Esophagus squamous epithelium (tissue), 5 donors: ENCODE measurements at regions not wholly inside any gene's neighbourhood (a gene's known extent, or its start where the extent isn't known, plus 50 kb on each side); places are given as distances from the start of the nearest gene placed in this dataset.

ENCODE experiments used
- DNase-seq: peaks from one replicate; lab custom pipeline; 2025; lab: John Stamatoyannopoulos, UW
- H3K27ac ChIP-seq, 4 donors: fragments of 200-600 bp; sonication (generic); one replicate each; pipeline ENCODE4 v1.5.1; 2016 to 2019; ENCODE audit warnings: mild to moderate bottlenecking in 1 of 4
- H3K27me3 ChIP-seq, 4 donors: fragments of 200-600 bp; sonication (generic); 1 replicate in 3 of 4; 2 replicates in 1 of 4; pipeline versions ENCODE4 v1.5.1 to v1.6.0; 2017 to 2021; ENCODE audit warnings: antibody characterized with exemption in 1 of 4
- H3K36me3 ChIP-seq, 3 donors: fragments of 200-600 bp; sonication (generic); one replicate each; pipeline ENCODE4 v1.5.1; 2016 to 2019
- H3K4me1 ChIP-seq, 3 donors: fragments of 200-600 bp; sonication (generic); one replicate each; pipeline ENCODE4 v1.5.1; 2017 to 2019
- H3K4me3 ChIP-seq, 4 donors: fragments of 200-600 bp; sonication (generic); 1 replicate in 3 of 4; 2 replicates in 1 of 4; pipeline ENCODE4 v1.5.1; 2016 to 2019; ENCODE audit warnings: mild to moderate bottlenecking in 2 of 4, moderate library complexity in 1 of 4
- H3K9me3 ChIP-seq, 3 donors: fragments of 200-600 bp; sonication (generic); one replicate each; pipeline ENCODE4 v1.5.1; 2016 to 2019
- POLR2A ChIP-seq, 4 donors: fragments of 450-650 bp; IDR thresholded peaks; one replicate each; pipeline ENCODE4 v1.6.1; 2017; ENCODE audit warnings: antibody characterized with exemption in 4 of 4, mild to moderate bottlenecking in 4 of 4, moderate library complexity in 3 of 4
- WGBS, 2 donors: methylation state at CpG; one replicate each; pipeline ENCODE4 v1.1.5; 2018; 5-methylcytosine and 5-hydroxymethylcytosine counted together
- intact Hi-C: fragments of 100-400 bp; cut with DNase I; formaldehyde crosslinking; loops from one replicate; pipeline ENCODE4 v1.15.0; 2022
- TF ChIP-seq, protein P1 (sequence below), 6 experiments: fragments of 450-650 bp in 4 of 6; fragments of 200-600 bp in 2 of 6; sonication (generic) in 2 of 6; IDR thresholded peaks; one replicate each; pipeline ENCODE4 v1.5.1; 2016 to 2019; ENCODE audit warnings: antibody characterized with exemption in 6 of 6, mild to moderate bottlenecking in 4 of 6, moderate library complexity in 4 of 6
- donor health status: DM: yes; HTN: yes; CAD: no.

DNA sequence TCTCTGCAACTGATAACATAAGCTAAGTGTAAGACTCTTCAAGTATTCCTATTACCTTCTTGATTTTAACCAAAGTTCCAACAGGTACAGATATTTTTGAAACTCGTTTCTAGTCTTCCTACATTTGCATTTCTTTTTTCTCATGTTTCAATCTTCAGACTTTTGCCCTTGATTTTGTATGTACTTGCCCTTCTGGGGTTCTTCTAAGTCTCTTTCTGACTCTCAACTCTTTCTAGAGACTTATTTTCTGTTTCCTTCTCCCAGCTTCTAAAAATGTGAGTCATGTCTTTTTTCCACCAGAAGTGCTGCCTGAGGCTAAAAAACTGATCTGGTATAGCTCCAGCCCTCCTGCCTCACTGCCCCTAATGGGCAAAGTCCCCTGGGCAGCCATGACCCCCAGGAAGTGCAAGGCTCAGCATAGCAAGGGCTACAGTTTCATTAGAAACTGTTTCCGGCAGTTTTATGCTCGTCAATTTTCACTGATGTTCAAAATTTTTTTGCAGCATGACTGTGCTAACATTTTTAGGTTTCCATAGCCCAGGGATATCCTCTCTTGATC, 265.9 kb downstream of the SEC16B start:
- H3K9me3 ChIP-seq, result no peaks in the 10 kb centered on the region
- intact Hi-C loops, result no loop called here
- no peaks in the 10 kb centered on the region for H3K36me3 ChIP-seq
- H3K4me3 ChIP-seq, result no peak overlapping the region
- no peak overlapping the region for H3K27ac ChIP-seq
- no peaks in the 10 kb centered on the region for H3K27me3 ChIP-seq
- TF ChIP-seq POLR2A (IDR thresholded peaks at IDR 0.05), result no peak
- TF ChIP-seq, protein P1, sequence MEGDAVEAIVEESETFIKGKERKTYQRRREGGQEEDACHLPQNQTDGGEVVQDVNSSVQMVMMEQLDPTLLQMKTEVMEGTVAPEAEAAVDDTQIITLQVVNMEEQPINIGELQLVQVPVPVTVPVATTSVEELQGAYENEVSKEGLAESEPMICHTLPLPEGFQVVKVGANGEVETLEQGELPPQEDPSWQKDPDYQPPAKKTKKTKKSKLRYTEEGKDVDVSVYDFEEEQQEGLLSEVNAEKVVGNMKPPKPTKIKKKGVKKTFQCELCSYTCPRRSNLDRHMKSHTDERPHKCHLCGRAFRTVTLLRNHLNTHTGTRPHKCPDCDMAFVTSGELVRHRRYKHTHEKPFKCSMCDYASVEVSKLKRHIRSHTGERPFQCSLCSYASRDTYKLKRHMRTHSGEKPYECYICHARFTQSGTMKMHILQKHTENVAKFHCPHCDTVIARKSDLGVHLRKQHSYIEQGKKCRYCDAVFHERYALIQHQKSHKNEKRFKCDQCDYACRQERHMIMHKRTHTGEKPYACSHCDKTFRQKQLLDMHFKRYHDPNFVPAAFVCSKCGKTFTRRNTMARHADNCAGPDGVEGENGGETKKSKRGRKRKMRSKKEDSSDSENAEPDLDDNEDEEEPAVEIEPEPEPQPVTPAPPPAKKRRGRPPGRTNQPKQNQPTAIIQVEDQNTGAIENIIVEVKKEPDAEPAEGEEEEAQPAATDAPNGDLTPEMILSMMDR (IDR thresholded peaks at IDR 0.05), result no peak
- WGBS, 2 donors, result 59 to 63% methylated on average over 3 of the region's 3 CpGs
- DNase-seq, result no peak
- H3K4me1 ChIP-seq, result no peaks in the 10 kb centered on the region

DNA sequence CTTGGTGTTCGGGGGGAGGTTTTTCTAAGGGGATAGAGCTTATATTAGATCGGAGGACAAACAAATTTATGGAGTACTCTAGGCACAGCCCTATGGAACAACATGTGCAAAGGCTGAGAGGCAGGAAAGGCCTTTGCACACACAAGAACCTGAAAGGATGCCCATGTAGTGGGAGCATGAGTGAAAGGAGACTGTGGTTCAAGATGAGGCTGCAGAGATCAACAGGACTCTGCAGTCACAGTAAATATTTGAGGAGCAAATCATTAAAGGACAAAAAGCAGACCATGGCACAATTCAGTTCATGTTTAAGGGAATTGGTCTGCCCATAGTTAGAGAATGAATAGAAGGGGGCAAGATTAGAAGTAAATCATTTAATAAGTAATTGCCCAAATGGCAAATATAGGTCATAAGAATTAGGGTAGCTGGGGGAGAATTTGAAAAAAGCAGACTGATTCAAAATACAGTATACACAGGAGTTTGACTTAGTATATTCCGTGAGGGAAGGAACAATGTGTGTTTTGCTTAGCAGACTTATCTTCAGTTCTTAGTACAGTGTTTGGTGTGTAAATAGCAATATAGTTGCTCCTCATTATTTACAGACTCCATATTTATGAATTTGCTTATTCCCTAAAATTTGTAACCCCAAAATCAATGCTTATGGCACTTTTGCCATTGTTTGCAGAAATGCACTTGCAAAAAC, 268.1 kb downstream of the SEC16B start:
- no peak overlapping the region for H3K4me3 ChIP-seq
- intact Hi-C loops, result no loop called here
- H3K9me3 ChIP-seq, result no peaks in the 10 kb centered on the region
- no peak overlapping the region for H3K27ac ChIP-seq
- no peak for DNase-seq
- WGBS, 2 donors, result 73 to 74% methylated on average over 3 of the region's 3 CpGs
- no peak for TF ChIP-seq POLR2A (IDR thresholded peaks at IDR 0.05)
- TF ChIP-seq, protein P1 (IDR thresholded peaks at IDR 0.05), result no peak
- no peaks in the 10 kb centered on the region for H3K4me1 ChIP-seq
- H3K36me3 ChIP-seq, result no peaks in the 10 kb centered on the region
- H3K27me3 ChIP-seq, result no peaks in the 10 kb centered on the region

DNA sequence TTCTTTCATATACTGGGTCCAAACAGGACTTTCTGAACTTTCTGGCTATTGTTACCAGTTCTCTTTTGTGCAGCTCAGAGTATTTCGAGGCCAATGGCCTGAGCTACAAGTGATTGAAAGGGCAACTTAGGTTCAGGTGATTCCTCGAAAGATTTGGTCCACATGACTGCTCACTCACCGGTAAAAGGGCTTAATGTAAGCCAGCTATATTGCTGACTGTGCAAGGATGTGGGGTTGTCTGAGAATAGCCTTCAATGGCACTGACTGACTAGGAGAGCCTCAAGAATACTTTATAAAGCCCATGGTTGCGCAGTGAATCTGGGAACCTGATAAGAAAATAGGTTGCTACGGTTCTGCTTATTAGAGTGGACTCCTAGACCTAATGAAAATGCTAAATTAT, 269.0 kb downstream of the SEC16B start:
- H3K4me3 ChIP-seq, result no peak overlapping the region
- intact Hi-C loops, result no loop called here
- H3K4me1 ChIP-seq, result no peaks in the 10 kb centered on the region
- TF ChIP-seq, protein P1 (IDR thresholded peaks at IDR 0.05), result no peak
- TF ChIP-seq POLR2A (IDR thresholded peaks at IDR 0.05), result no peak
- no peak for DNase-seq
- 74 to 81% methylated on average over 5 of the region's 5 CpGs for WGBS, 2 donors
- H3K9me3 ChIP-seq, result no peaks in the 10 kb centered on the region
- H3K27ac ChIP-seq, result no peak overlapping the region
- H3K27me3 ChIP-seq, result no peaks in the 10 kb centered on the region
- no peaks in the 10 kb centered on the region for H3K36me3 ChIP-seq

DNA sequence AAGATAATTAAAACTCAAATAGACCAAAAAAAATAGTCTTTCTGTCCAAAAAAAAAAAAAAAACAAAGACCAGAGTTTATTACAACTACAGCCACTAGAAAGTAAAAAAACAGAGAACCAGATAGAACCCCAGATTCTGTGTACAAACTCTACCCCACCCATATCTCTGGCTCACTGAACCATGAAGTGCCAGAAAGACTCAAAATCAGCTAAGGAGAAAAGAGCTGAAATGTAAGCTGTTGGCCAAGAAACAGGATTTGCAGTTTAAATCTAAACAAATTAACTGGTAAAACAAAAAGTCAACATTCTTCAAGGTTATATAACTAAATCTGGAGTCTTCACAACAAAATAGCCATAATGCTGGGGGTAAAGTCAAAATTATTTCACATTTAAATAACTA, 278.9 kb downstream of the SEC16B start:
- H3K4me1 ChIP-seq, result no peaks in the 10 kb centered on the region
- H3K27ac ChIP-seq, result no peak overlapping the region
- peaks cover 0 to 5% (median 0%) of the 10 kb centered on the region in 3 donors for H3K9me3 ChIP-seq
- no peaks in the 10 kb centered on the region for H3K36me3 ChIP-seq
- no peaks in the 10 kb centered on the region for H3K27me3 ChIP-seq
- intact Hi-C loops, result no loop called here
- TF ChIP-seq, protein P1 (IDR thresholded peaks at IDR 0.05), result no peak
- no peak for TF ChIP-seq POLR2A (IDR thresholded peaks at IDR 0.05)
- H3K4me3 ChIP-seq, result no peak overlapping the region
- DNase-seq, result no peak

DNA sequence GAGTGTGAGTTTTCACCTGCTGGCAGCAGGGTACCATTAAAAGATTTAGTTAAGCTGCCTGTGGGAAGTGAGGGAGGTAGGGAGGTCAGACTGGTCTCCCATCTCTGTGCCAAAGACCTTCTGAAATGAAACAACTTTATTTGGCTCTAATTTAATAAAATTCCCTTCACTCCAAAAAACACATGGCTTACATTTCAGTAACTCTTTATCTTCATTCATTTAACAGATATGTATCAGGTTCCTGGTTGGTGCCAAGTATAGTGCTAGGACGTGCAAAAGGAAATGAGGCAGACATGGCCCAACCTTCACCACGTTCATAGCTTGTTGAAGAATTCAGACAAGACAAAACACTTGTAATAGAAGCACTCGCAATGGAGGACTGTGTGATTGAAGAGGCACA, 282.3 kb downstream of the SEC16B start:
- Histone ChIP-seq H3K36me3 (no peaks in the 10 kb centered on the region), H3K27me3 (no peaks in the 10 kb centered on the region), H3K4me3 (no peak overlapping the region), H3K9me3 (peaks cover 0 to 4% (median 0%) of the 10 kb centered on the region in 3 donors), H3K4me1 (no peaks in the 10 kb centered on the region), H3K27ac (no peak overlapping the region)
- DNase-seq, result no peak
- TF ChIP-seq POLR2A (IDR thresholded peaks at IDR 0.05), result no peak
- TF ChIP-seq, protein P1 (IDR thresholded peaks at IDR 0.05), result no peak
- 57 to 58% methylated on average over 3 of the region's 3 CpGs for whole genome bisulfite sequencing, 2 donors
- intact Hi-C loops, result no loop called here
